HEK293T (cell line): ENCODE measurements at regions not wholly inside any gene's neighbourhood (a gene's known extent, or its start where the extent isn't known, plus 50 kb on each side); places are given as distances from the start of the nearest gene placed in this dataset.

Source experiments
- ARNT ChIP-seq: fragments of 450-650 bp; IDR thresholded peaks from 2 replicates; pipeline ENCODE4 v1.6.1; 2017; ENCODE audit warnings: mild to moderate bottlenecking
- TARDBP ChIP-seq: fragments of 450-650 bp; IDR thresholded peaks from 2 replicates; pipeline ENCODE4 v1.6.1; 2016

GRCh38 chr15:47410247-47410646, 307.1 kb upstream of the SEMA6D start:
- no peak for TF ChIP-seq TARDBP
- TF ChIP-seq ARNT: no peak
